HEK293T (cell line): ENCODE measurements at regions not wholly inside any gene's neighbourhood (a gene's known extent, or its start where the extent isn't known, plus 50 kb on each side); places are given as distances from the start of the nearest gene placed in this dataset.

Experiments
- CTCF ChIA-PET: fragments of 350-600 bp; formaldehyde crosslinking; extraction: SDS; loops from one replicate; lab custom pipeline; 2021; ENCODE audit warnings: antibody characterized with exemption, inconsistent platforms; lab: Yijun Ruan, JAX
- POLR2A ChIA-PET: fragments of 350-600 bp; formaldehyde crosslinking; extraction: SDS; loops from one replicate; lab custom pipeline; 2020; ENCODE audit warnings: antibody characterized with exemption, inconsistent platforms; lab: Yijun Ruan, JAX
- DNase-seq: peaks from one replicate; pipeline ENCODE4 v3.0.0; 2012; ENCODE audit warnings: mixed read lengths; ENCODE audit errors: extremely low spot score
- ARNT ChIP-seq: fragments of 450-650 bp; IDR thresholded peaks from 2 replicates; pipeline ENCODE4 v1.6.1; 2017; ENCODE audit warnings: mild to moderate bottlenecking
- BHLHE40 ChIP-seq: fragments of 450-650 bp; IDR thresholded peaks from 2 replicates; pipeline ENCODE4 v1.6.1; 2016; ENCODE audit warnings: mild to moderate bottlenecking, moderate library complexity, borderline replicate concordance
- CTBP1 ChIP-seq: fragments of 450-650 bp; IDR thresholded peaks from 2 replicates; pipeline ENCODE4 v1.6.1; 2016; ENCODE audit warnings: borderline replicate concordance
- ELF4 ChIP-seq: fragments of 450-650 bp; IDR thresholded peaks from 2 replicates; pipeline ENCODE4 v1.6.1; 2017; ENCODE audit warnings: antibody characterized with exemption
- FOXA1 ChIP-seq: fragments of 450-650 bp; IDR thresholded peaks from 2 replicates; pipeline ENCODE4 v1.6.1; 2016; ENCODE audit warnings: mild to moderate bottlenecking
- FOXK2 ChIP-seq: fragments of 450-650 bp; IDR thresholded peaks from 2 replicates; pipeline ENCODE4 v1.6.1; 2016; ENCODE audit warnings: mild to moderate bottlenecking
- FOXM1 ChIP-seq: fragments of 450-650 bp; IDR thresholded peaks from 2 replicates; pipeline ENCODE4 v1.6.1; 2017; ENCODE audit warnings: mild to moderate bottlenecking, borderline replicate concordance
- HDGF ChIP-seq: fragments of 450-650 bp; IDR thresholded peaks from 2 replicates; pipeline ENCODE4 v1.6.1; 2017; ENCODE audit warnings: antibody characterized with exemption, borderline replicate concordance
- L3MBTL2 ChIP-seq: fragments of 450-650 bp; conservative IDR thresholded peaks from 2 replicates; pipeline ENCODE4 v1.6.1; 2016; ENCODE audit warnings: mild to moderate bottlenecking
- LEF1 ChIP-seq: fragments of 450-650 bp; IDR thresholded peaks from 2 replicates; pipeline ENCODE4 v1.6.1; 2017; ENCODE audit warnings: mild to moderate bottlenecking, borderline replicate concordance
- NFRKB ChIP-seq: fragments of 450-650 bp; IDR thresholded peaks from 2 replicates; pipeline ENCODE4 v1.6.1; 2016; ENCODE audit warnings: mild to moderate bottlenecking, moderate library complexity
- PKNOX1 ChIP-seq: fragments of 450-650 bp; IDR thresholded peaks from 2 replicates; pipeline ENCODE4 v1.6.1; 2016
- SP1 ChIP-seq: fragments of 450-650 bp; IDR thresholded peaks from 2 replicates; pipeline ENCODE4 v1.6.1; 2017
- SUZ12 ChIP-seq: fragments of 450-650 bp; IDR thresholded peaks from 2 replicates; pipeline ENCODE4 v1.6.1; 2016; ENCODE audit warnings: mild to moderate bottlenecking
- TARDBP ChIP-seq: fragments of 450-650 bp; IDR thresholded peaks from 2 replicates; pipeline ENCODE4 v1.6.1; 2016
- ZNF384 ChIP-seq: fragments of 450-650 bp; IDR thresholded peaks from 2 replicates; pipeline ENCODE4 v1.6.1; 2016

GRCh38 chr1:181392133-181392532 is 91.2 kb upstream of the CACNA1E start:
- no peak for DNase-seq
- CTCF ChIA-PET: no interaction called here

DNA sequence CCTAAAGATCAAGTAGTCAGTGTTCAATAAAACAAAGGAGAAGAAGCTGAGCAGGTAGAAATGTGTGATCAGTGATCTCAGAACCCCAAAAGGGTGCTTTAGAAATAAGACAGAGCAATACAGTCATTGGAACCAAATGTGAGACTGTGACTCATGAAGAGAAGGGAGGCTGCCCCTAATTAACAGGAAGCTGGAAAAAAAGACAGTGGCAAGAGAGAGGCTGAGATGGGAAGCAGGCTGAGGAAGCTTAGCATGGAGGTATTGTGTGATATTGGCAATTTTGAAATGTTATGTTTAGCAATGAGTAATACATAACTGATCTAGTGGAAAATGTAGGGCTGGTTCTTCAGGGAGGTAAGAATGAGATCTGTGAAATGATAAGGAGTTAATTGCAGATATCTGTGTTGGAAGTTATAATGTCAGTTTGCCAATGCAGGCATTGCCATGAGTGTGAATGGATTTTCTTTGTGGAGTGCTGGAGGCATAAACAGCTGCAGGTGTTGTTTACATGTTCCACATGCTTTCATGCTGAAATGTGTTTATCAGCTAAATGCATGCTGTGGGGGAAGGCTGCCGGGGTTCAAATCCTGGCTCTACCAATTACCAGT is 90.6 kb upstream of the CACNA1E start:
- TF ChIP-seq TARDBP (no peak), FOXK2 (no peak), ARNT (no peak), PKNOX1 (no peak), ZNF384 (no peak), CTBP1 (no peak), NFRKB (no peak), BHLHE40 (no peak), SP1 (no peak), HDGF (no peak), ELF4 (no peak), LEF1 (no peak), FOXA1 (no peak), FOXM1 (no peak), SUZ12 (no peak), L3MBTL2 (no peak)
- ChIA-PET POLR2A (no interaction called here), CTCF (no interaction called here)
- no peak for DNase-seq

More at GRCh38 chr1:181392133-181392532, 91.2 kb upstream of the CACNA1E start:
- POLR2A ChIA-PET: no interaction called here
- TF ChIP-seq FOXK2: no peak
- no peak for TF ChIP-seq PKNOX1
- no peak for TF ChIP-seq LEF1
- no peak for TF ChIP-seq SP1
- TF ChIP-seq ELF4: no peak
- no peak for TF ChIP-seq ZNF384
- no peak for TF ChIP-seq L3MBTL2
- TF ChIP-seq FOXM1: no peak
- no peak for TF ChIP-seq NFRKB
- TF ChIP-seq SUZ12: no peak
- no peak for TF ChIP-seq FOXA1
- TF ChIP-seq TARDBP: no peak
- TF ChIP-seq HDGF: no peak
- no peak for TF ChIP-seq BHLHE40
- no peak for TF ChIP-seq ARNT
- TF ChIP-seq CTBP1: no peak

GRCh38 chr1:181394766-181395165 is 88.6 kb upstream of the CACNA1E start:
- TF ChIP-seq SUZ12 (no peak), PKNOX1 (no peak)
- DNase-seq: no peak
- POLR2A ChIA-PET: no interaction called here
- CTCF ChIA-PET: no interaction called here

- TF ChIP-seq CTBP1 (no peak), TARDBP (no peak), ELF4 (no peak)
- CTCF ChIA-PET: no interaction called here
- no peak for DNase-seq
- POLR2A ChIA-PET: no interaction called here
These were observed 87.1 kb upstream of the CACNA1E start for GRCh38 chr1:181396171-181396670.

DNA sequence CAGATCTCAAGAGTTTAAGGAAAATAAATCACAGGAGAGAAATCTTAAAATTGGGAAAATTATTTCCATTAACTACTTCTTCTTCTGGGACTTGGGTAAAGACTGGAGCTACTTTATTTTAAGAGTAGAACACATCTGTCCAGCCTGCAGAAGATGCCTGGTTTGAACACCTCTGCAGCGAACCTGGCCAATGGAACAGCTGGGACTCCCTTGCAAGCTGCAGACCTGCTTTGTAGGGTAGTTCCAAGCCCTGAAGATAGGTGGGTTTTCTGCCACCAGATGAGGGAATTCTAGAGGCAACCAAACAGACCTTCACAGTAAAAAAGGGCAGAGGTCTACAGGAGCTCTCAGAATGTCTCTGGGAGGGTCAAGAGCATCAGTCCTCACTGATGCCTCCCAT is 86.5 kb upstream of the CACNA1E start:
- no peak for DNase-seq
- CTCF ChIA-PET: interaction anchor here (0.6 kb wide), 1 partner anchor 658 kb away, joined by 3 read pairs; no protein-coding TSS in a partner anchor
- no peak for TF ChIP-seq CTBP1
- TF ChIP-seq PKNOX1: no peak
- no peak for TF ChIP-seq SP1
- TF ChIP-seq FOXM1: no peak
- TF ChIP-seq FOXK2: no peak
- no peak for TF ChIP-seq NFRKB
- TF ChIP-seq ZNF384: no peak
- POLR2A ChIA-PET: no interaction called here

- ChIA-PET POLR2A (no interaction called here), CTCF (interaction anchor here (1.1 kb wide), 1 partner anchor 27 kb away, joined by 3 read pairs; no protein-coding TSS in a partner anchor)
- no peak for DNase-seq
- no peak for TF ChIP-seq TARDBP
- no peak for TF ChIP-seq ZNF384
- no peak for TF ChIP-seq NFRKB
- no peak for TF ChIP-seq CTBP1
- no peak for TF ChIP-seq FOXM1
- TF ChIP-seq BHLHE40: no peak
- TF ChIP-seq ARNT: no peak
- TF ChIP-seq SP1: no peak
- TF ChIP-seq HDGF: no peak
- no peak for TF ChIP-seq LEF1
- TF ChIP-seq SUZ12: no peak
- TF ChIP-seq L3MBTL2: no peak
- no peak for TF ChIP-seq PKNOX1
- no peak for TF ChIP-seq FOXK2
- TF ChIP-seq FOXA1: no peak
- TF ChIP-seq ELF4: no peak
These were observed 85.5 kb upstream of the CACNA1E start for GRCh38 chr1:181397845-181398244.
